ENCODE measurements at regions not wholly inside any gene's neighbourhood (a gene's known extent, or its start where the extent isn't known, plus 50 kb on each side); places are given as distances from the start of the nearest gene placed in this dataset.

GRCh38 chr16:52174168-52174567 is 372.8 kb downstream of the TOX3 start:
- TF ChIP-seq GATA2 (IDR thresholded peaks at IDR 0.05; ENCODE audit: low read depth, low read length) (no peak), GATA3 (IDR thresholded peaks at IDR 0.05; ENCODE audit: low read depth, low read length) (no peak)

All from SH-SY5Y (cell line).